ENCODE measurements at regions not wholly inside any gene's neighbourhood (a gene's known extent, or its start where the extent isn't known, plus 50 kb on each side); places are given as distances from the start of the nearest gene placed in this dataset.

DNA sequence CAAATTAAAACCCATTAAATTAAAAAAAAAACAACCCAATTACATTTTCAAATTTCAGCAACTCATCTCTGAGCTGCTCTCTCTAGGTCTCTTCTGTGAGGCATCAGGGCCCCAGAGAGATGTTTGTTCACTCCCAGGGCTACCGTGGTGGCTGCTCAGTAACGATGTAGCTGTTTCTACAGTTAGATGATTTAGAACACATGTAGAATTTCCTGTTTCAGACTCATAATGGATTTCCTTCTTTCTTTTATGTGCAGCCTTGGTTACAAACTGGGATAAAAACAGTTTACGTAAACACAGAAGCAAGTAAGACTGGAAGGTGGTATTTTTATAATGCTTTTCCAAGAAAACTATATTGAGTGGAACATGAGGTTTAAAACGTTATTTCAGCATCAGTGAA, 116.1 kb upstream of the CCN2 start:
- intact Hi-C loops (cut with DNase I) = no loop called here
- Histone ChIP-seq H3K4me3 (no peak overlapping the region), H3K9me3 (no peaks in the 10 kb centered on the region), H3K27ac (no peak overlapping the region), H3K4me1 (no peaks in the 10 kb centered on the region), H3K36me3 (no peaks in the 10 kb centered on the region), H3K27me3 (ENCODE audit: low read depth) (no peaks in the 10 kb centered on the region)
- TF ChIP-seq, protein P1, sequence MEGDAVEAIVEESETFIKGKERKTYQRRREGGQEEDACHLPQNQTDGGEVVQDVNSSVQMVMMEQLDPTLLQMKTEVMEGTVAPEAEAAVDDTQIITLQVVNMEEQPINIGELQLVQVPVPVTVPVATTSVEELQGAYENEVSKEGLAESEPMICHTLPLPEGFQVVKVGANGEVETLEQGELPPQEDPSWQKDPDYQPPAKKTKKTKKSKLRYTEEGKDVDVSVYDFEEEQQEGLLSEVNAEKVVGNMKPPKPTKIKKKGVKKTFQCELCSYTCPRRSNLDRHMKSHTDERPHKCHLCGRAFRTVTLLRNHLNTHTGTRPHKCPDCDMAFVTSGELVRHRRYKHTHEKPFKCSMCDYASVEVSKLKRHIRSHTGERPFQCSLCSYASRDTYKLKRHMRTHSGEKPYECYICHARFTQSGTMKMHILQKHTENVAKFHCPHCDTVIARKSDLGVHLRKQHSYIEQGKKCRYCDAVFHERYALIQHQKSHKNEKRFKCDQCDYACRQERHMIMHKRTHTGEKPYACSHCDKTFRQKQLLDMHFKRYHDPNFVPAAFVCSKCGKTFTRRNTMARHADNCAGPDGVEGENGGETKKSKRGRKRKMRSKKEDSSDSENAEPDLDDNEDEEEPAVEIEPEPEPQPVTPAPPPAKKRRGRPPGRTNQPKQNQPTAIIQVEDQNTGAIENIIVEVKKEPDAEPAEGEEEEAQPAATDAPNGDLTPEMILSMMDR (IDR thresholded peaks at IDR 0.05) = no peak
- DNase-seq (no peak), ATAC-seq (no peak)

DNA sequence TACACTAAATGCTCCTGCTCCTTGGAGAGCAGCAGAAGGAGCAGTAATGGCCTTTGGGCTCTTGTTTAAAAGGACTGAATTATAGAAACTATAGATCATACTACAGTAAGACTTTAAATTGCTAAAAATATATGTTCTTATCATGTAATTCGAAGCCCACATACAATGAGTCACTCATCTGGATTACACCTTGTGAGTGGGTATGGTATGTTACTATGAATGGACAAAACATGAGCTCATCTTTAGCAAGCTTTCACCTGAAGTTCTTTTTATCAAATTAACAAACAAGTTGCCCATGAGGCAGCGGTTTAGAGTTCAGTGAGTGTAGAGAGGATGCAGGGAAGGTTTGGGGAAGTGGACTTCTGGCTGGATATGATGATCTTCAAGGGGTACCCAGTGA, 114.4 kb upstream of the CCN2 start:
- no peaks in the 10 kb centered on the region for H3K4me1 ChIP-seq
- DNase-seq (no peak), ATAC-seq (no peak)
- no peak overlapping the region for H3K27ac ChIP-seq
- no peaks in the 10 kb centered on the region for H3K36me3 ChIP-seq
- intact Hi-C loops (cut with DNase I) = no loop called here
- H3K4me3 ChIP-seq = no peak overlapping the region
- TF ChIP-seq, protein P1 (IDR thresholded peaks at IDR 0.05) = no peak
- H3K9me3 ChIP-seq = no peaks in the 10 kb centered on the region
- no peaks in the 10 kb centered on the region for H3K27me3 ChIP-seq (ENCODE audit: low read depth)

DNA sequence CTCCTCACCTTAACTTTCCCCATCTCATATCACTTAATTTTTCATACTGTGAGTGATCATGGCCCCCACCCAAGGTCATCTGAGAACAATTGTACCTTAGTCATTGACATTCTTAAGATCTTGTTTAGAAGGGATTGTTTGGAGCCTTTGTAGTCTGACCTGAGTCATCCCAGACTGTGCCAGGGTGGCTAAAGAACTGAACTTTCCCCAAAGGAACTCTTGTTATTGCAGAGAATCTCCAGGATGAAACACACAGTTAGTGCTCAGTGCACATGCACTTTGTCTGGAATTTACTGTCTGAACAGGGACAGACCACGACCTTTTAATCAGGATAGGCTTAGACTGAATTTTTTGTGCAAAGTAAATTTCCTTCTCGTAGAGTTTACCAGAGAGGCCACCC, 112.6 kb upstream of the CCN2 start:
- H3K27ac ChIP-seq = no peak overlapping the region
- TF ChIP-seq, protein P1 (IDR thresholded peaks at IDR 0.05) = no peak
- intact Hi-C loops (cut with DNase I) = no loop called here
- H3K27me3 ChIP-seq (ENCODE audit: low read depth) = no peaks in the 10 kb centered on the region
- no peaks in the 10 kb centered on the region for H3K4me1 ChIP-seq
- H3K9me3 ChIP-seq = no peaks in the 10 kb centered on the region
- H3K4me3 ChIP-seq = no peak overlapping the region
- H3K36me3 ChIP-seq = no peaks in the 10 kb centered on the region
- ATAC-seq = peak in 1 of 2 donors; percentile 41
- DNase-seq = no peak

DNA sequence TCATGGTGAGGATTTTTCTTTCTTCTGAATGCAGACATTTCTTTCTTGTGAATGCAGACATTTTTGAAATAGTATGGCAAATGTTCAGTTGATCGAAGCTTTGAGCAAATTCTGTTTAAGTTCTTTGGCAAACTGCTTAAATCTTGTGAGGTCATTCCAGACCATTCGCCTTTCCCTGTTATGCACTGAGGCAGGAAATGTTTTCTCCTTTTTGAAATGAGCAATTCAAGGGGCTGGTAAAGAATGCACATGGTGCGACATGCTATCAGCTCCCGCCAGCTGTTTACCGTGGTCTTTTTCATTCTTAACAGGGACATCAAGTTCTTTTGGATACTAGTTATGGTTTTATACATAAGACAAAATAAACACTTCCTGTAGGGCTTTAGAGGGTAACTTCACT, 112.0 kb upstream of the CCN2 start:
- ATAC-seq (peak in 1 of 2 donors; percentile 36), DNase-seq (no peak)
- H3K27me3 ChIP-seq (ENCODE audit: low read depth) = no peaks in the 10 kb centered on the region
- intact Hi-C loops (cut with DNase I) = no loop called here
- no peaks in the 10 kb centered on the region for H3K9me3 ChIP-seq
- H3K4me3 ChIP-seq = no peak overlapping the region
- H3K4me1 ChIP-seq = no peaks in the 10 kb centered on the region
- H3K36me3 ChIP-seq = no peaks in the 10 kb centered on the region
- TF ChIP-seq, protein P1 (IDR thresholded peaks at IDR 0.05) = no peak
- no peak overlapping the region for H3K27ac ChIP-seq

DNA sequence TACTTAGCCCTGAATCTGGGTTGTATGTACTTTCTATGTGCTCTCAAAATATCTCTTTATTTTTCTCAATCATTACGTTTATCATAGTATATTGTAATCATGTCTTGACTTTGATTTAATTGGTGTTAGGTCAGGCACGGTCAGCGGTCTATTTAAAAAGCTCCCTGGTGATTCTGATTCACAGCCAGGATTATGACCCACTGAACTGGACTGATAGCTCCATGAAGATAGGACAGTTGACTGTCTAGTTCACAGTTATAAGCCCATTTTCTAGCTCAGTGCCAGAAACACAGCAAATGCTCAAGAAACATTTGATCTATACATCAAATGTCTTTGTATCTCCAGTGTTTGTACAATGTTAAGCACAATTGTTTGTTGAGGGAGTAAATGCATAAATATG, 111.5 kb upstream of the CCN2 start:
- no peaks in the 10 kb centered on the region for H3K27me3 ChIP-seq (ENCODE audit: low read depth)
- intact Hi-C loops (cut with DNase I) = no loop called here
- ATAC-seq (no peak), DNase-seq (no peak)
- no peak overlapping the region for H3K4me3 ChIP-seq
- H3K36me3 ChIP-seq = no peaks in the 10 kb centered on the region
- no peaks in the 10 kb centered on the region for H3K9me3 ChIP-seq
- no peak overlapping the region for H3K27ac ChIP-seq
- no peaks in the 10 kb centered on the region for H3K4me1 ChIP-seq
- TF ChIP-seq, protein P1 (IDR thresholded peaks at IDR 0.05) = no peak

DNA sequence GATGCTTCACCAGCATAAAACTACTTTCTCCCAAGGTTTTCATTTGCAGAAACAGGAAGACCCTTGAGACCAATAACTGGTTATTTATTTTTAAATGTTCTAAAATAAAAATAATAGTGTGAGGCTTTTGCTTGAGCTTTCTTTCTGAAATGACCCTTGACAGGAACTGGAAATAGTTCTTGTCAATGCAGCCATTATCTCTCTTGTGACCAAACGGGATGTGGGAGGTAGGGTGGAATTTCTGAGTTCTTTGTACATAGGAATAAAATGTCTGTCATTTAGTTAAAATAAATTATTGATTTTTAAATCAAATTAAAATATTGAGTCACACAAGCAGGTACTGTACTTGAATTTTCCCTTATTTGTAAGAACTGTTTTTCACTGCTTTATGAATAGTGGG, 110.2 kb upstream of the CCN2 start:
- intact Hi-C loops (cut with DNase I) = no loop called here
- Histone ChIP-seq H3K4me1 (no peaks in the 10 kb centered on the region), H3K9me3 (no peaks in the 10 kb centered on the region), H3K36me3 (no peaks in the 10 kb centered on the region), H3K4me3 (no peak overlapping the region), H3K27me3 (ENCODE audit: low read depth) (no peaks in the 10 kb centered on the region), H3K27ac (no peak overlapping the region)
- TF ChIP-seq, protein P1 (IDR thresholded peaks at IDR 0.05) = no peak
- no peak for DNase-seq
- no peak for ATAC-seq

Measured in lower lobe of right lung (tissue), 2 donors.